ENCODE measurements at regions not wholly inside any gene's neighbourhood (a gene's known extent, or its start where the extent isn't known, plus 50 kb on each side); places are given as distances from the start of the nearest gene placed in this dataset.

GRCh38 chr4:79049840-79050540 lies 110.8 kb upstream of the PAQR3 start:
- no peak for DNase-seq
- Histone ChIP-seq H3K23ac (ENCODE audit: insufficient read length, low read depth, low read length) (no peak overlapping the region), H2AK5ac (ENCODE audit: insufficient read length, low read length) (no peak overlapping the region), H3K9me3 (ENCODE audit: control insufficient read depth, low read depth, low read length) (no peaks in the 10 kb centered on the region), H3K4ac (ENCODE audit: low read depth, low read length) (no peak overlapping the region), H4K5ac (ENCODE audit: insufficient read length, low read depth, low read length) (no peak overlapping the region), H3K79me2 (ENCODE audit: insufficient read depth, low read length) (no peaks in the 10 kb centered on the region; the same call in 1 of the 2 replicates), H2AFZ (ENCODE audit: low read length) (no peak overlapping the region), H2BK12ac (ENCODE audit: insufficient read length, low read depth, low read length) (no peak overlapping the region), H2BK20ac (ENCODE audit: low read depth, low read length, poor library complexity, severe bottlenecking) (no peak overlapping the region), H4K91ac (ENCODE audit: insufficient read length, low read depth, low read length) (no peak overlapping the region), H3T11ph (ENCODE audit: low read length) (no peak overlapping the region), H2BK5ac (ENCODE audit: insufficient read length, low read length) (no peak overlapping the region), H3K56ac (ENCODE audit: insufficient read length, low read depth, low read length) (no peak overlapping the region), H2BK15ac (ENCODE audit: low read depth, low read length) (no peak overlapping the region), H4K8ac (replicated peaks; ENCODE audit: insufficient read length, low read depth, low read length) (no peak overlapping the region), H3K4me1 (ENCODE audit: insufficient read depth, low read length) (no peaks in the 10 kb centered on the region), H3K18ac (ENCODE audit: insufficient read length, low read depth, low read length) (no peak overlapping the region), H3K27ac (ENCODE audit: insufficient read length, low read depth, low read length) (no peak overlapping the region), H3K9ac (ENCODE audit: extremely low read depth, insufficient read length, low read length) (no peak overlapping the region), H3K4me2 (ENCODE audit: insufficient read depth, insufficient read length, low read length) (no peak overlapping the region), H3K23me2 (ENCODE audit: insufficient read length, low read depth, low read length, poor library complexity, severe bottlenecking) (no peaks in the 10 kb centered on the region), H3K79me1 (ENCODE audit: insufficient read depth, low read depth, low read length, poor library complexity, severe bottlenecking) (no peaks in the 10 kb centered on the region), H3K14ac (ENCODE audit: insufficient read depth, low read length) (no peak overlapping the region), H2BK120ac (ENCODE audit: low read depth, low read length, poor library complexity, severe bottlenecking) (no peak overlapping the region), H4K20me1 (ENCODE audit: control insufficient read depth, insufficient read depth, insufficient read length) (no peaks in the 10 kb centered on the region), H3K27me3 (ENCODE audit: insufficient read depth, low read length) (no peaks in the 10 kb centered on the region)
- no peaks in the 10 kb centered on the region for H3K27me3 Mint-ChIP-seq (ENCODE audit: low read depth)
- H3K27ac Mint-ChIP-seq, result no peak overlapping the region
- no peaks in the 10 kb centered on the region for H3K9me3 Mint-ChIP-seq
- no peak overlapping the region for H3K4me3 Mint-ChIP-seq
- TF ChIP-seq, protein P1, sequence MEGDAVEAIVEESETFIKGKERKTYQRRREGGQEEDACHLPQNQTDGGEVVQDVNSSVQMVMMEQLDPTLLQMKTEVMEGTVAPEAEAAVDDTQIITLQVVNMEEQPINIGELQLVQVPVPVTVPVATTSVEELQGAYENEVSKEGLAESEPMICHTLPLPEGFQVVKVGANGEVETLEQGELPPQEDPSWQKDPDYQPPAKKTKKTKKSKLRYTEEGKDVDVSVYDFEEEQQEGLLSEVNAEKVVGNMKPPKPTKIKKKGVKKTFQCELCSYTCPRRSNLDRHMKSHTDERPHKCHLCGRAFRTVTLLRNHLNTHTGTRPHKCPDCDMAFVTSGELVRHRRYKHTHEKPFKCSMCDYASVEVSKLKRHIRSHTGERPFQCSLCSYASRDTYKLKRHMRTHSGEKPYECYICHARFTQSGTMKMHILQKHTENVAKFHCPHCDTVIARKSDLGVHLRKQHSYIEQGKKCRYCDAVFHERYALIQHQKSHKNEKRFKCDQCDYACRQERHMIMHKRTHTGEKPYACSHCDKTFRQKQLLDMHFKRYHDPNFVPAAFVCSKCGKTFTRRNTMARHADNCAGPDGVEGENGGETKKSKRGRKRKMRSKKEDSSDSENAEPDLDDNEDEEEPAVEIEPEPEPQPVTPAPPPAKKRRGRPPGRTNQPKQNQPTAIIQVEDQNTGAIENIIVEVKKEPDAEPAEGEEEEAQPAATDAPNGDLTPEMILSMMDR (conservative IDR thresholded peaks at IDR 0.05), result no peak
- H3K36me3 Mint-ChIP-seq (ENCODE audit: insufficient read depth in 1 of 3, low read depth in 3 of 3), result no peaks in the 10 kb centered on the region
- H3K4me1 Mint-ChIP-seq, result no peaks in the 10 kb centered on the region; a peak in 1 of 4 replicates
- WGBS (ENCODE audit: extremely low coverage, insufficient read length, low lambda C conversion rate), result no CpG with 5 or more reads among the region's 27 CpGs

Data from H9 (cell line).